ENCODE measurements at regions not wholly inside any gene's neighbourhood (a gene's known extent, or its start where the extent isn't known, plus 50 kb on each side); places are given as distances from the start of the nearest gene placed in this dataset.
A peak's percentile ranks its signal among the peaks of the same experiment; 100 is the strongest.
"Not testable (repeated sequence)": the region's sequence is repeated elsewhere in the genome, so short reads cannot be mapped to it uniquely, and the experiment has no call there.

DNA sequence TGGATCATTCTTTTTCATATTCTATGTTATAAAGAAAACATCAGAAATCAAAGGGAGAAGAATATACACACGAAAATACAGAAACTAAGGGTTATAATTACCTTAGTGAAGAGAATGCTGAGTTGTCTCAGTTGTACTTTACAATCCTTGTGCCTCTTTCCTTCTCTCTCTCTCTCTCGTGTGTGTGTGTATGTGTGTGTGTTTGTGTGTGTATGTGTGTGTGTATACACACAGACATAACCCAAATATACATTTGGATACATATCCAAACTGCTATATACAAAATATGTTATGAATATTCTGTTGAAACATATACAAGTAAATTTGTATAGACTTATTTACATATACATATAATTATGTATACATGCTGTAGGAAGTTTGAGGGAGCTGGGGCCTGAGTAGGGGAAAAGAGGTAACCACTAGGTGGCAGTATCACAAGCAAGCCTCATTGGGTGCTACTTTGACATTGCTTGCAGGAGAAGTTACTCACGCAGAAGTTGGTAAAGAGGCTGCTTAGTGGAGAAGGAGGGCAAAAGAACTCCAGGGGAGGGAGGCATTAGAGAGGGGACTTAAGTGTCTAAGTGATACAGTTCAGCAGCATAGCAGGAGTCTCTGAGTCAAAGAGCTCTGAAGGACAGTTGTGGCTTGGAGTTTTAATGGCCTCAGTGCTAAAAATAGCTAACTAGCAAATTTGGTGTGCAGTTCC, 465.1 kb upstream of the PCDH20 start:
- DNase-seq: peak; percentile 13
- TF ChIP-seq, protein P1, sequence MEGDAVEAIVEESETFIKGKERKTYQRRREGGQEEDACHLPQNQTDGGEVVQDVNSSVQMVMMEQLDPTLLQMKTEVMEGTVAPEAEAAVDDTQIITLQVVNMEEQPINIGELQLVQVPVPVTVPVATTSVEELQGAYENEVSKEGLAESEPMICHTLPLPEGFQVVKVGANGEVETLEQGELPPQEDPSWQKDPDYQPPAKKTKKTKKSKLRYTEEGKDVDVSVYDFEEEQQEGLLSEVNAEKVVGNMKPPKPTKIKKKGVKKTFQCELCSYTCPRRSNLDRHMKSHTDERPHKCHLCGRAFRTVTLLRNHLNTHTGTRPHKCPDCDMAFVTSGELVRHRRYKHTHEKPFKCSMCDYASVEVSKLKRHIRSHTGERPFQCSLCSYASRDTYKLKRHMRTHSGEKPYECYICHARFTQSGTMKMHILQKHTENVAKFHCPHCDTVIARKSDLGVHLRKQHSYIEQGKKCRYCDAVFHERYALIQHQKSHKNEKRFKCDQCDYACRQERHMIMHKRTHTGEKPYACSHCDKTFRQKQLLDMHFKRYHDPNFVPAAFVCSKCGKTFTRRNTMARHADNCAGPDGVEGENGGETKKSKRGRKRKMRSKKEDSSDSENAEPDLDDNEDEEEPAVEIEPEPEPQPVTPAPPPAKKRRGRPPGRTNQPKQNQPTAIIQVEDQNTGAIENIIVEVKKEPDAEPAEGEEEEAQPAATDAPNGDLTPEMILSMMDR (IDR thresholded peaks at IDR 0.05; ENCODE audit: low read depth, low read length): peak; percentile 62
- Histone ChIP-seq H3K36me3 (no peaks in the 10 kb centered on the region), H3K27ac (no peak overlapping the region), H3K9me3 (ENCODE audit: severe bottlenecking) (no peaks in the 10 kb centered on the region), H3K27me3 (ENCODE audit: insufficient read depth, low read depth, severe bottlenecking) (no peaks in the 10 kb centered on the region), H3K4me3 (ENCODE audit: low read depth, low read length) (no peak overlapping the region)

DNA sequence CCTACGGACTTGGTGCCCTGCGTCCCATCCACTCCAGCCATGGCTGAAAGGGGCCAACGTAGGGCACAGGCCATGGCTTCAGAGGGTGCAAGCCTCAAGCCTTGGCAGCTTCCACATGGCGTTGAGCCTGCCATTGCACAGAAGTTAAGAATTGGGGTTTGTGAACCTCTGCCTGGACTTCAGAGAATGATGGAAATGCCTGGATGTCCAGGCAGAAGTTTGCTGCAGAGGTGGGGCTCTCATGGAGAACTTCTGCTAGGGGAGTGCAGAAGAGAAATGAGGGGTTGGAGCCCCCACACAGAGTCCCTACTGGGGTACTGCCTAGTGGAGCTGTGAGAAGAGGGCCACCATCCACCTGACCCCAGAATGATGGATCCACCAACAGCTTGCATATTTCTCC, 462.9 kb upstream of the PCDH20 start:
- DNase-seq; H3K9me3 ChIP-seq (ENCODE audit: severe bottlenecking); H3K27ac ChIP-seq; H3K36me3 ChIP-seq; H3K27me3 ChIP-seq (ENCODE audit: insufficient read depth, low read depth, severe bottlenecking); H3K4me3 ChIP-seq (ENCODE audit: low read depth, low read length): not testable (repeated sequence)

DNA sequence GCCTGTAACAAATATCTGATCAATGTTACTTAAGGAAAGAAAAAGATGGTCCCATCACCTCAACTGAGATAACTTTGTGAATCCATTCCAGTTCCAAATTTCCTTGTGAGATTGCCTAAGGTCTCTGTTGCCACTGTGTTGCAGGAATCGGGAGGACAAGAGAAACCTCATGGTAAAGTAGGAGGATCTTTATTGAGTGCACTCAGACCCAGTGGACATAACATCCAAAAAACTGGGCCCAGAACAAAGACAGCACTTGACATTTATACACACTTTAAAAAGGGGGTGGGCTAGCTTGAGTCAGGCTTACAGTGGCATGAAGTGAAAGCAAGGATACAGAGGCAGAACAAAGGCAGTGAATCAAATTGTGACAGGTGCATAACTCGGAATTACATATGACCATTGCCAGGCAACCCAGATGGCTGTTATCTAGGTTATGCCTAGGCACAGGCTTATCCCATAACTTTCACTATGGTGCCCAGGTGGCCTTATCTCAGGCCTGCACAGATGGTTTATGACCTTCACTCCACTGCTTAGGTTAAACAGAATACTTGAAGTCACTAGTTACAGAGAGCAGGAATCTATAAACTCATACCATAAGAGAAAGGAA, 459.4 kb upstream of the PCDH20 start:
- Histone ChIP-seq H3K4me3 (ENCODE audit: low read depth, low read length) (no peak overlapping the region), H3K27me3 (ENCODE audit: insufficient read depth, low read depth, severe bottlenecking) (no peaks in the 10 kb centered on the region), H3K36me3 (no peaks in the 10 kb centered on the region), H3K9me3 (ENCODE audit: severe bottlenecking) (no peaks in the 10 kb centered on the region), H3K27ac (no peak overlapping the region)
- TF ChIP-seq, protein P1 (IDR thresholded peaks at IDR 0.05; ENCODE audit: low read depth, low read length): no peak
- DNase-seq: no peak

DNA sequence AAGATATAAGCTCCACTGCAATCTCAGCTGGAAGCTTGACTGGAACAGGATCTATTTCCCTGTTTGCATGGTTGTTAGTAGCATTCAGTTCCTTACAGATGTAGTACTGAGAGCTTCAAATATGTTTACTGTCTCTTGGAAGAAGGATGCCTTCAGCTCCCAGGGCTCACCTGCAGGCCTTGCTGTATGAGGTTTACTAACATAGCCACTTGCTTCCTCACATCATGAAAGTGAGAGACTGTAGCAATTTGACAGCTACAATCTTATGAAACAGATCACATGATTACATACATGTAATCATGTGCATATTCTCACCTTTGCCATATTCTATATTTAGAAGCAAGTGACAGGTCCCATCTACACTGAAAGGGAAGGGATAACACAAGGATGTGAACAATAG, 458.1 kb upstream of the PCDH20 start:
- no peaks in the 10 kb centered on the region for H3K9me3 ChIP-seq (ENCODE audit: severe bottlenecking)
- TF ChIP-seq, protein P1 (IDR thresholded peaks at IDR 0.05; ENCODE audit: low read depth, low read length): no peak
- H3K36me3 ChIP-seq: no peaks in the 10 kb centered on the region
- no peak for DNase-seq
- H3K4me3 ChIP-seq (ENCODE audit: low read depth, low read length): no peak overlapping the region
- no peaks in the 10 kb centered on the region for H3K27me3 ChIP-seq (ENCODE audit: insufficient read depth, low read depth, severe bottlenecking)
- H3K27ac ChIP-seq: no peak overlapping the region

DNA sequence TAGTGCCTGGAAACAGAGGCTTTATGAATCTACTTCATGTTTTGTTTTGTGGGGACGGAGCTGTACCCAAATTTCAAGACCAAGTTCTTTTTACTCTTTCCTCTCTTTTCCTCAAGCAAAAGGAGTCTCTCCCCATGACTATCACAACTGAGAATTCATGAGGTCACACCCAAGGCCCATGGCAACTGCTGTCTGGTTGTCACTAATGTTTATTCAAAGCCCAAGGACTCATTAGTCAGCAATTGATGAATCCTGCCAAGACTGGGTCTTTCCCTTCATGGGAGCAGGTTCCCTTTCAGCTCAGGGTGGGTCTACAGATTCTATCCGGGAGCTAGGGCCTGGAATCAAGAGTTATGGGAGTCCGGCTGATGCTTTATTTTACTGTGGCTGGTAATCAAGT, 441.5 kb upstream of the PCDH20 start:
- Histone ChIP-seq H3K4me3 (ENCODE audit: low read depth, low read length) (no peak overlapping the region), H3K9me3 (ENCODE audit: severe bottlenecking) (no peaks in the 10 kb centered on the region), H3K27ac (no peak overlapping the region), H3K36me3 (no peaks in the 10 kb centered on the region), H3K27me3 (ENCODE audit: insufficient read depth, low read depth, severe bottlenecking) (no peaks in the 10 kb centered on the region)
- no peak for DNase-seq
- TF ChIP-seq, protein P1 (IDR thresholded peaks at IDR 0.05; ENCODE audit: low read depth, low read length): no peak

DNA sequence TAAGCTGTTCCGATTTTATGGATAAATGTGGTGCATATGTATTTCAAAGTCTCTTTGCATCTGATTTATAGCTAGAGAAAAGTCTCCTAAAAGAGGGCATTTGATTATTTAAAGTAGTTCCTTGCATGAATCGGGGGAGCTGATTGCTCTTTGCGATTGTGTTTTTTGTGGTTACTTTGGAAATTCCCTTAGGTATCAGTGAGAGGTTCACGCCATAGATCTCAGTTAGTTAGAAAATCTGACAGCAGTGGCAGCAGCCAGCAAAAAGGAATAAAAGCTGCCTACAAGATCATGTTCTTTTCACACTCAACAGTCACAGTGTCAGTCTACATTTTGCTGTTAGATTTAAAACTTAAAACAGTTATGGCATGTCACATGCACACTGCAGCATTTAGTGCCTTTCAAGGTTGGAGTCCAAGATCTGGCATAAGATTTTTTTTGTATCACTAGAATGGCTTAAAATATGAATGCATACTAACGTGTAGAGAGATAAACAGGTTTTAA, 436.5 kb upstream of the PCDH20 start:
- no peaks in the 10 kb centered on the region for H3K27me3 ChIP-seq (ENCODE audit: insufficient read depth, low read depth, severe bottlenecking)
- no peaks in the 10 kb centered on the region for H3K36me3 ChIP-seq
- H3K4me3 ChIP-seq (ENCODE audit: low read depth, low read length): no peak overlapping the region
- no peaks in the 10 kb centered on the region for H3K9me3 ChIP-seq (ENCODE audit: severe bottlenecking)
- TF ChIP-seq, protein P1 (IDR thresholded peaks at IDR 0.05; ENCODE audit: low read depth, low read length): no peak
- DNase-seq: no peak
- H3K27ac ChIP-seq: no peak overlapping the region
